Activated CD8-positive, alpha-beta T cell treated with anti-CD3 and anti-CD28 coated beads for 36 hours (primary cell): ENCODE measurements at regions not wholly inside any gene's neighbourhood (a gene's known extent, or its start where the extent isn't known, plus 50 kb on each side); places are given as distances from the start of the nearest gene placed in this dataset.

Experiments
- ATAC-seq: fragments of 200-7000 bp; cut with Tn5 transposase; one replicate; pipeline ENCODE4 v1.10.0; 2021; ENCODE audit warnings: mild to moderate bottlenecking, moderate library complexity
- CTCF ChIA-PET: fragments of 350-600 bp; sonication (Branson Sonifier 250); formaldehyde crosslinking; loops from one replicate; lab custom pipeline; 2021; ENCODE audit warnings: antibody characterized with exemption; lab: Charles Lee
- POLR2A ChIA-PET: fragments of 350-600 bp; sonication (Branson Sonifier 250); formaldehyde crosslinking; loops from one replicate; lab custom pipeline; 2021; ENCODE audit warnings: antibody characterized with exemption; lab: Charles Lee
- DNase-seq: peaks from one replicate; pipeline ENCODE4 v3.0.0-alpha.2; 2020
- H3K27ac Mint-ChIP-seq: one replicate; pipeline ENCODE4 v1.8.0; 2021; ENCODE audit warnings: mild to moderate bottlenecking, mixed read lengths
- H3K27me3 Mint-ChIP-seq: one replicate; pipeline ENCODE4 v1.8.0; 2021; ENCODE audit warnings: mixed read lengths
- H3K36me3 Mint-ChIP-seq: one replicate; pipeline ENCODE4 v1.8.0; 2021; ENCODE audit warnings: low read depth, mixed read lengths
- H3K4me1 Mint-ChIP-seq: one replicate; pipeline ENCODE4 v1.8.0; 2021; ENCODE audit warnings: low read depth, mixed read lengths
- H3K4me3 Mint-ChIP-seq: one replicate; pipeline ENCODE4 v1.8.0; 2021; ENCODE audit warnings: mild to moderate bottlenecking, moderate library complexity, mixed read lengths
- H3K9me3 Mint-ChIP-seq: one replicate; pipeline ENCODE4 v1.8.0; 2021; ENCODE audit warnings: mixed read lengths
- CTCF ChIP-seq: fragments of 200-600 bp; IDR thresholded peaks from one replicate; pipeline ENCODE4 v1.8.0; 2022; ENCODE audit warnings: antibody characterized with exemption, mild to moderate bottlenecking
- intact Hi-C: fragments of 100-400 bp; cut with micrococcal nuclease; formaldehyde crosslinking; loops from one replicate; pipeline ENCODE4 v1.10.0; 2022

- Mint-ChIP-seq H3K9me3 (no peaks in the 10 kb centered on the region), H3K4me3 (no peak overlapping the region), H3K27ac (no peak overlapping the region), H3K4me1 (peaks cover 3% of the 10 kb centered on the region), H3K36me3 (no peaks in the 10 kb centered on the region), H3K27me3 (peaks cover 6% of the 10 kb centered on the region)
- ChIA-PET POLR2A (no interaction called here), CTCF (no interaction called here)
- DNase-seq (no peak), ATAC-seq (no peak)
- intact Hi-C loops = no loop called here
- no peak for TF ChIP-seq CTCF
Observed at GRCh38 chr2:111676291-111676822, 207.6 kb downstream of the ANAPC1 start.

- POLR2A ChIA-PET = interaction anchor here (0.8 kb wide), 1 partner anchor 26 kb away, joined by 3 read pairs; no protein-coding TSS in a partner anchor
- TF ChIP-seq CTCF = no peak
Observed at GRCh38 chr2:111678161-111678560, 205.8 kb downstream of the ANAPC1 start.

GRCh38 chr2:111678651-111679050 is 205.3 kb downstream of the ANAPC1 start:
- Mint-ChIP-seq H3K27ac (no peak overlapping the region), H3K27me3 (peaks cover 6% of the 10 kb centered on the region), H3K4me1 (peaks cover 3% of the 10 kb centered on the region), H3K4me3 (no peak overlapping the region), H3K9me3 (no peaks in the 10 kb centered on the region), H3K36me3 (no peaks in the 10 kb centered on the region)
- no peak for DNase-seq
- ChIA-PET CTCF (interaction anchor here (0.8 to 1.6 kb wide), 5 partner anchors 8 to 17 kb away, joined by 3 to 5 read pairs (median 3); no protein-coding TSS in a partner anchor), POLR2A (interaction anchor here (0.8 kb wide), 1 partner anchor 27 kb away, joined by 3 read pairs; no protein-coding TSS in a partner anchor)
- no peak for ATAC-seq
- intact Hi-C loops = no loop called here
- no peak for TF ChIP-seq CTCF

More at GRCh38 chr2:111678161-111678560, 205.8 kb downstream of the ANAPC1 start:
- Mint-ChIP-seq H3K27me3 (peaks cover 6% of the 10 kb centered on the region), H3K4me1 (peaks cover 3% of the 10 kb centered on the region), H3K4me3 (no peak overlapping the region), H3K36me3 (no peaks in the 10 kb centered on the region), H3K9me3 (no peaks in the 10 kb centered on the region), H3K27ac (no peak overlapping the region)
- DNase-seq (no peak), ATAC-seq (no peak)
- intact Hi-C loops = no loop called here
- CTCF ChIA-PET = interaction anchor here (0.9 to 1.6 kb wide), 3 partner anchors 8 to 17 kb away, joined by 3 to 5 read pairs (median 3); no protein-coding TSS in a partner anchor

- H3K4me3 Mint-ChIP-seq = no peak overlapping the region
- no peak for DNase-seq
- H3K36me3 Mint-ChIP-seq = no peaks in the 10 kb centered on the region
- no peak for TF ChIP-seq CTCF
- ChIA-PET POLR2A (no interaction called here), CTCF (interaction anchor here (0.8 to 1.6 kb wide), 5 partner anchors 9 to 16 kb away, joined by 3 to 5 read pairs (median 3); no protein-coding TSS in a partner anchor)
- H3K27me3 Mint-ChIP-seq = peaks cover 4% of the 10 kb centered on the region
- no peaks in the 10 kb centered on the region for H3K9me3 Mint-ChIP-seq
- H3K4me1 Mint-ChIP-seq = peaks cover 3% of the 10 kb centered on the region
- intact Hi-C loops = no loop called here
- H3K27ac Mint-ChIP-seq = no peak overlapping the region
- ATAC-seq = no peak
Observed at GRCh38 chr2:111679202-111679601, 204.8 kb downstream of the ANAPC1 start.

- no peak for TF ChIP-seq CTCF
- Mint-ChIP-seq H3K36me3 (no peaks in the 10 kb centered on the region), H3K27ac (no peak overlapping the region), H3K4me1 (no peaks in the 10 kb centered on the region), H3K4me3 (no peak overlapping the region), H3K27me3 (no peaks in the 10 kb centered on the region), H3K9me3 (no peaks in the 10 kb centered on the region)
- intact Hi-C loops = no loop called here
- ATAC-seq (no peak), DNase-seq (no peak)
- CTCF ChIA-PET = interaction anchor here (0.6 to 1.1 kb wide), 2 partner anchors 18 to 489 kb away, joined by 3 read pairs; no protein-coding TSS in a partner anchor
- POLR2A ChIA-PET = no interaction called here
Observed at GRCh38 chr2:111684611-111685010, 199.4 kb downstream of the ANAPC1 start.
